ENCODE measurements at regions not wholly inside any gene's neighbourhood (a gene's known extent, or its start where the extent isn't known, plus 50 kb on each side); places are given as distances from the start of the nearest gene placed in this dataset.

- H3K27me3 ChIP-seq (replicated peaks in 1 of 7) = peaks cover 0 to 5% (median 0%) of the 10 kb centered on the region in 7 donors
- no peak for TF ChIP-seq POLR2A (IDR thresholded peaks at IDR 0.05)
- TF ChIP-seq CTCF (IDR thresholded peaks at IDR 0.05 in 8 of 11, conservative IDR thresholded peaks at IDR 0.05 in 3 of 11) = no peak
- no peak for TF ChIP-seq POLR2AphosphoS5 (IDR thresholded peaks at IDR 0.05)
- peaks cover 0 to 3% (median 0%) of the 10 kb centered on the region in 8 donors for H3K9me3 ChIP-seq
- no peak overlapping the region for H3K4me3 ChIP-seq
- intact Hi-C loops (cut with DNase I; ENCODE audit: low total_unique reads) = no loop called here
- DNase-seq = no peak
- no peaks in the 10 kb centered on the region for H3K36me3 ChIP-seq
- no peaks in the 10 kb centered on the region for H3K4me1 ChIP-seq
- H3K27ac ChIP-seq = no peak overlapping the region
Observed at GRCh38 chr4:10353110-10353509, 104.1 kb downstream of the ZNF518B start.

GRCh38 chr4:10348241-10348640 lies 109.0 kb downstream of the ZNF518B start:
- TF ChIP-seq POLR2AphosphoS5 (IDR thresholded peaks at IDR 0.05) (no peak), CTCF (IDR thresholded peaks at IDR 0.05 in 8 of 11, conservative IDR thresholded peaks at IDR 0.05 in 3 of 11) (no peak), POLR2A (IDR thresholded peaks at IDR 0.05) (no peak)
- H3K4me1 ChIP-seq = no peaks in the 10 kb centered on the region
- H3K9me3 ChIP-seq = no peaks in the 10 kb centered on the region
- H3K36me3 ChIP-seq = no peaks in the 10 kb centered on the region
- H3K27me3 ChIP-seq (replicated peaks in 1 of 7) = peaks cover 0 to 5% (median 0%) of the 10 kb centered on the region in 7 donors
- intact Hi-C loops (cut with DNase I; ENCODE audit: low total_unique reads) = no loop called here
- no peak overlapping the region for H3K4me3 ChIP-seq
- no peak overlapping the region for H3K27ac ChIP-seq
- DNase-seq = no peak

- no peak overlapping the region for H3K27ac ChIP-seq
- intact Hi-C loops (cut with DNase I; ENCODE audit: low total_unique reads) = no loop called here
- H3K4me3 ChIP-seq = no peak overlapping the region
- TF ChIP-seq CTCF (IDR thresholded peaks at IDR 0.05 in 8 of 11, conservative IDR thresholded peaks at IDR 0.05 in 3 of 11) (no peak), POLR2AphosphoS5 (IDR thresholded peaks at IDR 0.05) (no peak), POLR2A (IDR thresholded peaks at IDR 0.05) (no peak)
- no peaks in the 10 kb centered on the region for H3K4me1 ChIP-seq
- 24 to 50% (median 39%) methylated on average over 1 of the region's 1 CpG for WGBS, 5 donors
- DNase-seq = no peak
- no peaks in the 10 kb centered on the region for H3K9me3 ChIP-seq
- no peaks in the 10 kb centered on the region for H3K36me3 ChIP-seq
- peaks cover 0 to 5% (median 0%) of the 10 kb centered on the region in 7 donors for H3K27me3 ChIP-seq (replicated peaks in 1 of 7)
Observed at GRCh38 chr4:10347815-10348214, 109.4 kb downstream of the ZNF518B start.

GRCh38 chr4:10347281-10347795 lies 109.9 kb downstream of the ZNF518B start:
- no peak for DNase-seq
- intact Hi-C loops (cut with DNase I; ENCODE audit: low total_unique reads) = no loop called here

More at GRCh38 chr4:10347281-10347795, 109.9 kb downstream of the ZNF518B start:
- no peaks in the 10 kb centered on the region for H3K9me3 ChIP-seq
- no peak overlapping the region for H3K27ac ChIP-seq
- H3K4me1 ChIP-seq = no peaks in the 10 kb centered on the region
- 70 to 77% (median 71%) methylated on average over 5 of the region's 5 CpGs for WGBS, 5 donors
- H3K27me3 ChIP-seq (replicated peaks in 1 of 7) = peaks cover 0 to 5% (median 0%) of the 10 kb centered on the region in 7 donors
- no peaks in the 10 kb centered on the region for H3K36me3 ChIP-seq
- TF ChIP-seq POLR2A (IDR thresholded peaks at IDR 0.05) = no peak
- no peak for TF ChIP-seq POLR2AphosphoS5 (IDR thresholded peaks at IDR 0.05)
- no peak for TF ChIP-seq CTCF (IDR thresholded peaks at IDR 0.05 in 8 of 11, conservative IDR thresholded peaks at IDR 0.05 in 3 of 11)
- H3K4me3 ChIP-seq = no peak overlapping the region

All from spleen (tissue), 11 donors.